Muscle layer of colon (tissue), 2 donors: ENCODE measurements at regions not wholly inside any gene's neighbourhood (a gene's known extent, or its start where the extent isn't known, plus 50 kb on each side); places are given as distances from the start of the nearest gene placed in this dataset.
"Not testable (repeated sequence)": the region's sequence is repeated elsewhere in the genome, so short reads cannot be mapped to it uniquely, and the experiment has no call there.

ENCODE experiments used
- H3K27ac ChIP-seq: one replicate; pipeline ENCODE4 v1.7.0; 2013; ENCODE audit warnings: low read depth, mild to moderate bottlenecking, low read length, moderate library complexity
- H3K27me3 ChIP-seq, 2 donors: one replicate each; pipeline ENCODE4 v1.7.0; 2013; ENCODE audit warnings: low read length in 2 of 2, mild to moderate bottlenecking in 2 of 2; ENCODE audit not compliant: insufficient read depth in 2 of 2, control insufficient read depth in 1 of 2
- H3K36me3 ChIP-seq: one replicate; pipeline ENCODE4 v1.7.0; 2013; ENCODE audit warnings: mild to moderate bottlenecking, low read length; ENCODE audit not compliant: insufficient read depth
- H3K4me1 ChIP-seq: one replicate; pipeline ENCODE4 v1.7.0; 2013; ENCODE audit warnings: mild to moderate bottlenecking, low read length; ENCODE audit not compliant: insufficient read depth
- H3K4me3 ChIP-seq, 2 donors: one replicate each; pipeline ENCODE4 v1.7.0; 2013; ENCODE audit warnings: low read length in 2 of 2, low read depth in 1 of 2, mild to moderate bottlenecking in 1 of 2, moderate library complexity in 1 of 2
- H3K9ac ChIP-seq: one replicate; pipeline ENCODE4 v1.7.0; 2013; ENCODE audit warnings: low read length
- H3K9me3 ChIP-seq: one replicate; pipeline ENCODE4 v1.7.0; 2013; ENCODE audit warnings: mild to moderate bottlenecking, low read length
- donor health status: abdominal sarcoma.
- donor health status: Adenocarcinoma of cecum.

DNA sequence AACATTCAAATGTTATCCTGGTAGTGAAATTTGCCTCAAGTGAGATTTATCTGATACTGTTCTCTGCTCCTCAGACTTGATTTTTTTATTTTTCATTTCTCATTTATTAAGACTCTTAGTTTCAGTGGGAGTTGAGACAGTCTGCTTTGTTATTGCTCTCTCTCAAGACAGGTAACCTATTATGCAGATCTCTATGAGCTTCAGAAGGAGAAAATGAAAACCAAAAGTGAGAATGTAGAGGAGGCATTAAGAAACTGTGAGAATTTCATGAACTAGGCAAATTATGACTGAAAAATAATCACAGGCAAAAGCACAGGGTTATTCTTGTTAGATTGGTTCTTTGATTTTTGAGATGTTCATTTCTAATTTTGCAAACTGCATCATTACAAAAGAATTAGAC is 290.0 kb upstream of the CHORDC1 start:
- Histone ChIP-seq H3K27ac (no peak overlapping the region), H3K27me3 (no peaks in the 10 kb centered on the region), H3K4me3 (no peak overlapping the region), H3K36me3 (no peaks in the 10 kb centered on the region), H3K4me1 (no peaks in the 10 kb centered on the region), H3K9me3 (no peaks in the 10 kb centered on the region), H3K9ac (no peak overlapping the region)

GRCh38 chr11:90510839-90511238 is 288.0 kb upstream of the CHORDC1 start:
- Histone ChIP-seq H3K4me1 (no peaks in the 10 kb centered on the region), H3K27ac (no peak overlapping the region), H3K9ac (no peak overlapping the region), H3K4me3 (no peak overlapping the region), H3K27me3 (no peaks in the 10 kb centered on the region), H3K9me3 (no peaks in the 10 kb centered on the region), H3K36me3 (no peaks in the 10 kb centered on the region)

- no peak overlapping the region for H3K9ac ChIP-seq
- no peaks in the 10 kb centered on the region for H3K9me3 ChIP-seq
- H3K27me3 ChIP-seq = no peaks in the 10 kb centered on the region
- no peak overlapping the region for H3K4me3 ChIP-seq
- H3K4me1 ChIP-seq = no peaks in the 10 kb centered on the region
- H3K27ac ChIP-seq = no peak overlapping the region
- H3K36me3 ChIP-seq = no peaks in the 10 kb centered on the region
These were observed 278.2 kb upstream of the CHORDC1 start for GRCh38 chr11:90500922-90501568.

GRCh38 chr11:90496722-90497121 is 273.9 kb upstream of the CHORDC1 start:
- Histone ChIP-seq H3K36me3 (no peaks in the 10 kb centered on the region), H3K4me3 (no peak overlapping the region), H3K9ac (no peak overlapping the region), H3K27ac (no peak overlapping the region), H3K9me3 (no peaks in the 10 kb centered on the region), H3K4me1 (no peaks in the 10 kb centered on the region), H3K27me3 (no peaks in the 10 kb centered on the region)

- no peaks in the 10 kb centered on the region for H3K4me1 ChIP-seq
- H3K27ac ChIP-seq = no peak overlapping the region
- H3K27me3 ChIP-seq = no peaks in the 10 kb centered on the region
- no peaks in the 10 kb centered on the region for H3K9me3 ChIP-seq
- H3K36me3 ChIP-seq = no peaks in the 10 kb centered on the region
- no peak overlapping the region for H3K4me3 ChIP-seq
- H3K9ac ChIP-seq = no peak overlapping the region
These were observed 270.5 kb upstream of the CHORDC1 start for GRCh38 chr11:90493379-90493778.

GRCh38 chr11:90491466-90491865 is 268.6 kb upstream of the CHORDC1 start:
- Histone ChIP-seq H3K9ac (no peak overlapping the region), H3K9me3 (no peaks in the 10 kb centered on the region), H3K27me3 (no peaks in the 10 kb centered on the region), H3K4me1 (no peaks in the 10 kb centered on the region), H3K36me3 (no peaks in the 10 kb centered on the region), H3K4me3 (no peak overlapping the region), H3K27ac (no peak overlapping the region)

GRCh38 chr11:90476442-90477007 is 253.7 kb upstream of the CHORDC1 start:
- H3K27me3 ChIP-seq = no peaks in the 10 kb centered on the region
- no peak overlapping the region for H3K9ac ChIP-seq
- H3K27ac ChIP-seq = no peak overlapping the region
- H3K4me1 ChIP-seq = no peaks in the 10 kb centered on the region
- H3K36me3 ChIP-seq = no peaks in the 10 kb centered on the region
- no peaks in the 10 kb centered on the region for H3K9me3 ChIP-seq
- no peak overlapping the region for H3K4me3 ChIP-seq

DNA sequence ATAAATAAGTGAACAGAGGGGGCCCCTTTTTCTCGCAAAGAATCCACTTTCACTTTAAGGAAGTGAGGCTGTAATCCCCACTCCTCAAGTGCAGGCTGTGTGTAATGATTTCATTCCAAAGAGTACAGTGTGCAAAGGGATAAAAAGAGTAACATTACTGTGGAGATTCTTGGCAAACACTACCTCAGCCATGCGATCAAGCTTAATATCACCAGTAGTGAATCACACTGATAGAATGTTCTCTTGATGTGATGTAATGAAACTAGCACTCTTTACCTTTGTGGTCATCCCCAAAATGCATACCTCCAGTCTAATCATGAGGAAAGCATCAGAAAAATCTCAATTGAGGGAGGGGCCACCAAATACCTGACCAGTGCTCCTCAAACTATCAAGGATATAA is 246.1 kb upstream of the CHORDC1 start:
- H3K27ac ChIP-seq = no peak overlapping the region
- H3K27me3 ChIP-seq = no peaks in the 10 kb centered on the region
- H3K9me3 ChIP-seq = no peaks in the 10 kb centered on the region
- H3K9ac ChIP-seq = no peak overlapping the region
- H3K4me3 ChIP-seq = no peak overlapping the region
- no peaks in the 10 kb centered on the region for H3K4me1 ChIP-seq
- H3K36me3 ChIP-seq = no peaks in the 10 kb centered on the region

GRCh38 chr11:90465553-90465952 is 242.7 kb upstream of the CHORDC1 start:
- Histone ChIP-seq H3K36me3 (no peaks in the 10 kb centered on the region), H3K9me3 (no peaks in the 10 kb centered on the region), H3K4me3 (no peak overlapping the region), H3K27me3 (no peaks in the 10 kb centered on the region), H3K4me1 (no peaks in the 10 kb centered on the region), H3K27ac (no peak overlapping the region), H3K9ac (no peak overlapping the region)

DNA sequence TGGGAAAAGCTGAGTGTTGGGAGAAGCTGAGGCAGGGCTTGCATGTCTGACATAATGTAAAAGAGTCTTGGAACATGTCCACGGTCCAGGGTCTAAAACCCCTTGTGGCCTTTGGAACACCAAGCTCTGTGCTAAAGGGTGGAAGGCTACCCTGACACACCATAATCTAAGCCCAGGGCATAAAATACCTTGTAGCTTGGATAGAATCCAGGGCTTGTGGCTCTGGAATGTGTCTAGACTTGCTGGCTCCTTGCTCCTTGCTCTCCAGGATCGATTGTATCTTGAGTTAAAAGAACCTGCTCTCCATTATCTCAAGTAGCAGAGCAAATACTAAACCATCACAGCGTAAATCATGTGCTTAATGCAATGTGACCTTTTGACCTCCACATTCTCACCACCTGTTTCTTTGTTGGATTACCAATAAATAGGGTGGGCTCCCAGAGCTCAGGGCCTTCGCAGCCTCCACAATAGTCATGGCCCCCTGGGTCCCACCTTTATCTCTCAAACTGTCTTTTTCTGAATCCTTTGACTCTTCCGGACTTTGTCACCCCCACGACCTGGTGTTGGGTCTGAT is 232.6 kb upstream of the CHORDC1 start:
- not testable (repeated sequence) for H3K4me3 ChIP-seq, H3K9me3 ChIP-seq, H3K4me1 ChIP-seq, H3K36me3 ChIP-seq, H3K9ac ChIP-seq, H3K27me3 ChIP-seq, H3K27ac ChIP-seq

DNA sequence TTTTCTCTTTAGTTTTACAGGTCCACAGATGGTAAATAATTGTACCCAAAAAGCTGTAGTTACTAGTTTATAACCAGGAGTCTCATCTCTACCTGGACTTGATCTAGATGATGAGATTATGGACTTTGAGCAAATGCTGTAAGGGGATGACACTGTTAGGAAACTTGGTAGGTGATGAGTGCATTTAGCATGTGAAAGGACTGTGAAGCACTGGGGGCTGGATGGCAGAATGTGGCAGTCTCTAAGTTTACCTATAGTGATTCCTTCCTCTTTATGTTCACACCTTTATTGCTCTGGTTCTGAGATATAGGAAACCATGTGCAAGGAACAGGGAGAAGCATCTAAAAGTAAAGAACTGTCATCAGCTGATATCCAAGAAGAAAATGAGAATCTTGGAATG is 230.7 kb upstream of the CHORDC1 start:
- H3K27ac ChIP-seq = no peak overlapping the region
- H3K27me3 ChIP-seq = no peaks in the 10 kb centered on the region
- no peaks in the 10 kb centered on the region for H3K4me1 ChIP-seq
- no peak overlapping the region for H3K9ac ChIP-seq
- H3K9me3 ChIP-seq = no peaks in the 10 kb centered on the region
- no peaks in the 10 kb centered on the region for H3K36me3 ChIP-seq
- no peak overlapping the region for H3K4me3 ChIP-seq

DNA sequence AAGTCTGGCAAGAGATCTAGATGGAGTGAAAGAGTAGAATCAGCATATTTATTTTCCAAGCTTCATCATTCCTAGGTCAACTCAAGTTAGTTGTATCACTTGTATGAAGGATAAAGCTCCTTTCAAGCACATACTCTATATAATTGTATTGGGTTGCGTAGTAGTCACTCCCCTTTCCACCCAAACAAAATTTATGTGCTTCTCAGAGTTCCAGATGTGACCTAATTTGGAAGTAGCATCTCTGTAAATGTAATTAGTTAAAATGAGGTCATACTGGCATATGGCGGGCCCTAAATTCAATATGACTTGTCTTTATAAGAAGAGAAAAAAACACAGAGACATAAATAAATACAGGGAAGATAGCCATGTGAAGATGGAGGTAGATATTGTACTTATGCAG is 226.8 kb upstream of the CHORDC1 start:
- Histone ChIP-seq H3K4me3 (no peak overlapping the region), H3K27me3 (no peaks in the 10 kb centered on the region), H3K9me3 (no peaks in the 10 kb centered on the region), H3K4me1 (no peaks in the 10 kb centered on the region), H3K36me3 (no peaks in the 10 kb centered on the region), H3K27ac (no peak overlapping the region), H3K9ac (no peak overlapping the region)
